NT2/D1 (cell line): ENCODE measurements at regions not wholly inside any gene's neighbourhood (a gene's known extent, or its start where the extent isn't known, plus 50 kb on each side); places are given as distances from the start of the nearest gene placed in this dataset.

Experiments used
- SUZ12 ChIP-seq: IDR thresholded peaks from 2 replicates; pipeline ENCODE4 v1.6.1; 2011; ENCODE audit not compliant: insufficient read length, insufficient read depth; ENCODE audit errors: extremely low read depth
- YY1 ChIP-seq: IDR thresholded peaks from 2 replicates; pipeline ENCODE4 v1.6.1; 2011; ENCODE audit not compliant: insufficient read length, insufficient read depth

DNA sequence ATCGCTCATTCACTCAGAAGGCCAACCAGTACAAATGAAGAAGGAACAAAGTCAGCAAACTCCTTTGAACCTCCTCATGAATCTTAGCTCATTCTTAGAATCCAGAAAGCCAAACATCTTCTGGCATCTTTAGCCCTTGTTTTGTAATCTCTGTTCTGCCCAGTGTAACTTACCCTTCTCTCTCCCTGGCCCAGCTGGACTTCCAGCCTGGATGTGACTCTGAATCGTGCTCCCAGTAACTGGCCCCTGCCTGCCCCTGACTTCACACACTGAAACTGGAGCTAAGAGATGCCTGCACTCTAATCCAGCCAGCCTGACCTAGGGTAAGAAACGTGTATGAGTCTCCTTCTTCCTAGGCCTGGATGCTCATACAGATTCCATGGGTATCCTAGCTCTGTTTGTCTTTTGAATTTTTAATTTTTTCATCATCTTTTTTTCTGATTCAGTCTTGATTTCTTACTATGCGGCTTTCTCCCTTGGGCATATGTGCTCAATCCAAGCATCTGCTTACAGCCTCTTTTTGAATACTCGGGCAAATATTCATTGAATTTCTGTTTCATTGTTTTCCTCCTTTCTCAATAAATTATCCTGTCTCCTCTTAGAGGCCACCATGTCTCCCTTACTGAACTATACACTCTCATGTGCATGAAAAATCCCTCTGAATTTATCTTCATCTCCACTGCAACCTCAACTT is 845.6 kb upstream of the AUTS2 start:
- no peak for TF ChIP-seq YY1
- TF ChIP-seq SUZ12, result no peak
